Lung microvascular endothelial cell (primary cell): ENCODE measurements at regions not wholly inside any gene's neighbourhood (a gene's known extent, or its start where the extent isn't known, plus 50 kb on each side); places are given as distances from the start of the nearest gene placed in this dataset.

Experiments
- DNase-seq, 2 donors: peaks; one replicate each; pipeline versions ENCODE4 v3.0.0 to v3.0.0-alpha.2; 2010; ENCODE audit warnings: low read depth in 2 of 2

- DNase-seq: no peak
Measured at GRCh38 chr3:156760333-156760732, 65.8 kb upstream of the LEKR1 start.

- DNase-seq: no peak
Measured at GRCh38 chr3:156761007-156761406, 65.1 kb upstream of the LEKR1 start.

DNA sequence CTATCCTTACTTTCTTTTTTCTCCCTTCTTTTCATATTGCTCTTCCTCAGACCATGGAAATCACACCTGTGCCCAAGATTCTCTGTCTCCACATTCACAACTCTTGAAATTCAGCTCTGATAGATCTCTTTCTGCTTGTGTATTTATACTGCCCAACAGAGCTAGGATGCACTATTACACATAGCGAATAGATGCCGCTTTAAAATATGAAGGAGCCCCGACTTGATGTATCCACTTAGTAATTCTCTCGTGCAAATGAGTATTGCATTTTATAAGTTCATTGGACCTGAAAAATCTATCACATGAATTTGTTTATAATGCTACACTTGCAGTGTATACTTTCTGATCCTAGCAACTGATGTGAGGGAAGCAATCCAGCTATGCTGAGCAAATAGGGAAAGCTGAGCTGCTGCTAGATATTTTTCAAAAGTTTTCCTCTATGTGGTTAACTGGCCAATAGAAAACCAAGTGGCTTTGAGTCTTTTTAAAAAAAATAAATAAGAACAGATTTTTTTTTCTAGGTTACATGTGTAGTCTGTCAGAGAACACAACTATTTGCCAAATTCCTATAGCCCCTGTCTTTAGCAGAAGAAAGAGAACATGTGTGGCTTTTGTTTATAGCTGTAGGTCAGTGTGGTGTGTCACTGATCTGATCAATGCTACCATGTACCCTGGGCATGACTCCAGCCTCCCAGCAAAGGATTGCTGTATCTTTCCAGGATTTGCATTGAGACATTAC, 64.3 kb upstream of the LEKR1 start:
- no peak for DNase-seq

DNA sequence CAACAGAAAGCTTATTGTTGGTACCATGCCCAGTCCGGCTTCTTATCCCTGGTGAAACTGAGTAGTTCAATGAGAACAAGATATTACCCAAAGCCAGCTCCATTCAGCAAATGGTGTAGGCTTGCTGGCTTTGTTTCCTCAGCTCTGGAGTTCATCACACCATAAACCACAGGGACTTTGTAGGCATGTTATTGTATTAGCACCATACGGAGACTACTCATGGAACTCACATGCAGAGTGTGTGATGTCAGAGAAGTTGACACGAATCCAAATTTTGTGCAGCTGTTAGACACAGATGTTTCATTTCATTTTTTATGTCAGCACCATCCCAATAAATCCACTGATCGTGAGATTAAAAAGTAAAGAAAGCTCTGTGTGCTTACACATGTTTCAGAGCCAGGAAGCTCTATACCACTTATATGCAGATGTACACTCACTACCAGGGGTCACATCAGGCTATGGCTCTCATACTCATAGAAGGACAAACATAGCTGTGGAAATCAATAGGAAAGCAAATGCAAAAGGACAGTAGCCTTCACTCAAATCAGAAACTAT, 63.4 kb upstream of the LEKR1 start:
- DNase-seq: peak in 1 of 2 donors; percentile 12

DNA sequence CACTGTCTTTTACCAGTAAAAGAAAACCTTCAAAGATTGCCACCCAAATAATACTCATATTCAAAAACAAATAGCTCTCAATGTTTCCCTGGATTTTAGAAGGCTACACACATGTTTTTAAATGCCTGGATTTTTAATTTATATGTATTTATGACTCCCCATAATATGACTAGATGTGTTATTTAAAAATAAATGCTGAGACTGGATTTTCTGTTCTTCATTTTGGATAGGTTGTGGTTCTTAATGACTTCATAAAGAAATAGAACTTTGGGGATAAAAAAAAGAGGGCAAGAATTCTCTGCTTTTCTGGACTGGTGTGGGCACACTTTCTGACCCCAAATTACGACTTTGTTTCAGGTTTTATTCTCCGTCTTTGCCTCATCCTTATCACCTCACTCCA, 62.8 kb upstream of the LEKR1 start:
- no peak for DNase-seq

GRCh38 chr3:156763931-156764720, 62.0 kb upstream of the LEKR1 start:
- DNase-seq: no peak

DNA sequence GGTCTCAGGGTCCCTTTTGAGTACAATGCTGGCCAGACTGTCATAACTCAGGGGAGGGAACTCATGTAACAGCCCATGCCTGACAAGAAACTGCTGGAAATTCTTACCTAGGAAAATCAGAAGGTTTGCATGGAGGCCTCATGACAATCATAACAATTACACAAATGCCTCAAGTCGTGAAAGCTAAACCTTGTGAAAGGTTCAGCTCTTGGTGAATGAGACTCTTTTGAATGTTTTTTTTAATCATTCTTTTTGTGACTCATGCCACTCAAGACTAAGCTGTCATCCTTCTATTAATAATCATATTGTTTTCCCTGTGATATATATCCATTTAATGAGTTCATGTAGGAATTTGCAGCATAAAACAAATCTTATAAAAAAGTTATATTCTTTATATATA, 61.4 kb upstream of the LEKR1 start:
- peak in 1 of 2 donors; percentile 49 for DNase-seq

DNA sequence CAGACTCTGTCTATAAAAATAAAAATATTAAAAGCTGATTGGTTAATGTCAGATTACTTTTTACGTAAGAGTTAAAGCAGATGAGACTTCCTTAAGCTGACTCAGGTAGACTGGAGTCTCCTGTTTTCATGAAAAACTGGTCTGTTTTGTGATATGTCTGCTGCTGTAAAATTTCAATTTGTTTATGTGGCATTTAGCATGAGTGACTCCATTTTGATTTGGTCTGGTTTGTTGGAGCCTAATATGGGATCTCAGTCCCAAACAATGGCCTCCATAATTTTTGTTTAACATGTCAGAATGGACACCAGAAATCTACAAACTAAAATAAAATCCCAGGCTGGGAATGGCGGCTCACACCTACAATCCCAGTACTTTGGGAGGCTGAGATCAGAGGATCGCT, 57.8 kb upstream of the LEKR1 start:
- DNase-seq: no peak

- no peak for DNase-seq
Measured at GRCh38 chr3:156769721-156770654, 56.2 kb upstream of the LEKR1 start.

GRCh38 chr3:156770699-156771414, 55.3 kb upstream of the LEKR1 start:
- peak in 1 of 2 donors; percentile 8 for DNase-seq

- DNase-seq: peak; percentile 19 to 56
Measured at GRCh38 chr3:156772588-156773206, 53.5 kb upstream of the LEKR1 start.

DNA sequence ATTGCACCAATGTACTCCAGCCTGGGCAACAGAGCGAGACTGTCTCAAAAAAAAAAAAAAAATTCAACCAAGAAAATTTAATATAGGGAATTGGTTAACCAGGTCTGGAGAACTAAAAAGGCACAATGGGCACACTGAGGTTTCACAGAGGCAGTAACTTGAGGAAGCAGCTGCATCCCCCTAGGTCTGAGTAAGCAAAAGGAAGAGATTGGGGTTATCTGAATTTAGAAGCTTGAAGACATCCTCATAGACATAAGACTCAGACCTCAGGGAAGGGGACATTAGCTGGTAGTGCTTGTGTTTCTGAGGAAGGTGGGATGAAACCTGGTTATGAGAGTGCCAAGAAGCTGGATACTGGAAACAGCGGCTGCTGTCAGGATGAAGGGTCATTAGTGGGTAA, 50.1 kb upstream of the LEKR1 start:
- peak in 1 of 2 donors; percentile 55 for DNase-seq
